ENCODE measurements at regions not wholly inside any gene's neighbourhood (a gene's known extent, or its start where the extent isn't known, plus 50 kb on each side); places are given as distances from the start of the nearest gene placed in this dataset.
"Not testable (repeated sequence)": the region's sequence is repeated elsewhere in the genome, so short reads cannot be mapped to it uniquely, and the experiment has no call there.

- DNase-seq (ENCODE audit: low read depth): no peak
Measured at GRCh38 chr7:42685911-42686310, 226.0 kb downstream of the C7orf25 start.

GRCh38 chr7:42677751-42678699 is 233.8 kb downstream of the C7orf25 start:
- DNase-seq (ENCODE audit: low read depth): peak; percentile 99

- no peak for DNase-seq (ENCODE audit: low read depth)
Measured at GRCh38 chr7:42674541-42674940, 237.3 kb downstream of the C7orf25 start.

- DNase-seq (ENCODE audit: low read depth): no peak
Measured at GRCh38 chr7:42673951-42674350, 237.9 kb downstream of the C7orf25 start.

GRCh38 chr7:42672339-42672999 is 239.4 kb downstream of the C7orf25 start:
- DNase-seq (ENCODE audit: low read depth): peak; percentile 26

GRCh38 chr7:42671627-42672026 is 240.2 kb downstream of the C7orf25 start:
- peak; percentile 57 for DNase-seq (ENCODE audit: low read depth)

- no peak for DNase-seq (ENCODE audit: low read depth)
Measured at GRCh38 chr7:42666994-42667393, 244.9 kb downstream of the C7orf25 start.

- DNase-seq (ENCODE audit: low read depth): no peak
Measured at GRCh38 chr7:42662862-42663261, 249.0 kb downstream of the C7orf25 start.

GRCh38 chr7:42661312-42661711 is 250.6 kb downstream of the C7orf25 start:
- DNase-seq (ENCODE audit: low read depth): peak; percentile 91

GRCh38 chr7:42650701-42651100 is 261.2 kb downstream of the C7orf25 start:
- DNase-seq (ENCODE audit: low read depth): no peak

- peak; percentile 56 for DNase-seq (ENCODE audit: low read depth)
Measured at GRCh38 chr7:42650171-42650570, 261.7 kb downstream of the C7orf25 start.

- DNase-seq (ENCODE audit: low read depth): peak; percentile 31
Measured at GRCh38 chr7:42645906-42646305, 266.0 kb downstream of the C7orf25 start.

- DNase-seq (ENCODE audit: low read depth): no peak
Measured at GRCh38 chr7:42642699-42643098, 269.2 kb downstream of the C7orf25 start.

GRCh38 chr7:42639930-42640329 is 271.9 kb downstream of the C7orf25 start:
- DNase-seq (ENCODE audit: low read depth): peak; percentile 26

GRCh38 chr7:42636380-42636779 is 275.5 kb downstream of the C7orf25 start:
- DNase-seq (ENCODE audit: low read depth): not testable (repeated sequence)

- no peak for DNase-seq (ENCODE audit: low read depth)
Measured at GRCh38 chr7:42628054-42628453, 283.8 kb downstream of the C7orf25 start.

GRCh38 chr7:42627626-42628025 is 284.2 kb downstream of the C7orf25 start:
- no peak for DNase-seq (ENCODE audit: low read depth)

GRCh38 chr7:42627101-42627500 is 284.8 kb downstream of the C7orf25 start:
- DNase-seq (ENCODE audit: low read depth): no peak

- no peak for DNase-seq (ENCODE audit: low read depth)
Measured at GRCh38 chr7:42625421-42625820, 286.4 kb downstream of the C7orf25 start.

- DNase-seq (ENCODE audit: low read depth): peak; percentile 26
Measured at GRCh38 chr7:42624471-42624870, 287.4 kb downstream of the C7orf25 start.

- DNase-seq (ENCODE audit: low read depth): no peak
Measured at GRCh38 chr7:42621543-42622219, 290.2 kb downstream of the C7orf25 start.

GRCh38 chr7:42618651-42619360 is 293.1 kb downstream of the C7orf25 start:
- DNase-seq (ENCODE audit: low read depth): no peak

Measured in RPMI7951 (cell line).